ENCODE measurements at regions not wholly inside any gene's neighbourhood (a gene's known extent, or its start where the extent isn't known, plus 50 kb on each side); places are given as distances from the start of the nearest gene placed in this dataset.

GRCh38 chr18:29664278-29665036 lies 1378.1 kb downstream of the DSC3 start:
- no peak for DNase-seq (ENCODE audit: low read depth)

DNA sequence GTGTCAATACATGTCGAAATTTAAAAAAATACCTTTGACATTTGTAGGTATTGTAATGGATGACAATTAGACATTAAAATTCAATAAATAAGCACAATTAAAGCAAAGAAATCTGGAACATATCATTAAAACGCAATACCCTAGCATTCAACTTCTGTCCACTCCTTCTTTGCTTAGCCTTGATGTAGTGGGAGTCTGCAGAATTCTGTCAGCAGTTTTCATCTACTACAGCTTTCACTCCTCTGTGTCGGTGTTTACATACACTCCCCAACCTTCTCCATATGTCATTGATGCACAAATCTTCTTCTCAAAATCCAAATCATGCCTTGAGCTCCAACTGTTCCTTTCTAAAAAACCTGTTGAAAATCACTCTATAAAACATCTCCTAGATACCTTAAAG lies 1380.6 kb downstream of the DSC3 start:
- no peak for DNase-seq (ENCODE audit: low read depth)

DNA sequence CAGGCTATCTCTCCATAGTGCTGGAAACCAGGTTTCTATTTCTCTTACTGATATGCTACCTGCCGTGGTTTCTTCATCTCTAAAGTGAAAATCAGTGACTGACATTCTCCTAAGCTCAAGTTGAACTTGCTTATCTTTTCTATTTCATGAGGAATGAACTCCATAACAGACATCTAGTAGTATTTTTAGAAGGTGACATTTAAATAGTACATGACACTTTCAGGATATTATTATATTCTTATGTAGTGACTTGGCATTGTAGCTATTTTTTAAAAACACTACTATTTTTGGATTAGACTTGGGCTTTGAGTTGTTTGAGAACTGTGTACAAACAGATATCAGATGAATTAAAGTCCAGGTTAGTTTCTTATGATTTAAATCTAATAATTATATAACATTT lies 1381.8 kb downstream of the DSC3 start:
- no peak for DNase-seq (ENCODE audit: low read depth)

GRCh38 chr18:29653671-29654215 lies 1388.8 kb downstream of the DSC3 start:
- no peak for DNase-seq (ENCODE audit: low read depth)

- DNase-seq (ENCODE audit: low read depth): no peak
Measured at GRCh38 chr18:29652797-29653196, 1389.7 kb downstream of the DSC3 start.

- peak; percentile 3 for DNase-seq (ENCODE audit: low read depth)
Measured at GRCh38 chr18:29651122-29651680, 1391.3 kb downstream of the DSC3 start.

DNA sequence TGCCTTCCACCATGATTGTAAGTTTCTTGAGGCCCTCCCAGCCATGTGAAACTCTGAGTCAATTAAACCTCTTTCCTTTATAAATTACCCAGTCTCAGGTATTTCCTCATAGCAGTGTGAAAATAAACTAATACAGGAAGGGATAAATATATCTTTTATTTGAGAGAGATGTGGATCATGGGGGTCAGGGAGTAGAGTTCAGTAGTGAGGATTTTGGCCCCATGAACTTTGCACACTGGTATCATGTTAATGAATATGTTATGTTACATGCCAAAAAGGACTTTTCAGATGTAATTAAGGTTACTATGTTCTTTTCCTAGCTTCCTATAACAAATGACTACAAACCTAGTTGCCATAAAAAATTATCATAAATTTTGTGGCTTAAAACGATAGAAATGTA lies 1393.7 kb downstream of the DSC3 start:
- DNase-seq (ENCODE audit: low read depth): no peak

- no peak for DNase-seq (ENCODE audit: low read depth)
Measured at GRCh38 chr18:29647700-29648099, 1394.8 kb downstream of the DSC3 start.

- DNase-seq (ENCODE audit: low read depth): peak; percentile 32
Measured at GRCh38 chr18:29644276-29644675, 1398.3 kb downstream of the DSC3 start.

- no peak for DNase-seq (ENCODE audit: low read depth)
Measured at GRCh38 chr18:29629493-29630036, 1413.0 kb downstream of the DSC3 start.

DNA sequence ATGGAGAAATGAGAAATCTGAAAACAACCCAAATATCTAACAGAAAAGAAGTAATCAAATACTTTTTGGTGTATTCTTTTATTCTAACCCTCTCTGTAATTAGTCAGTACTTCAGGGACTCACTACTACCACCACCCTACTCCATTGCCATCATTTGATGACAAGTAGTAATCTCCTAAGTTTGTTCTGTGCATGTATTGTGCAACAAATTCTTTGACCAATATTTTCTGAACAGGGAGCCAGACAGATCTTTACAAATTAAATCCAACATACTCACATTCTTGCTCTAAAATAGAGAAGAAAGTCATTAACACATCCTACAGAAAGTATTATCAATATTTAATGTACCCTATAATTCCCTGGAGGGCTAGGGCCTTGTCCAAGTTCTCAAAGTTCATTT lies 1416.4 kb downstream of the DSC3 start:
- no peak for DNase-seq (ENCODE audit: low read depth)

GRCh38 chr18:29616867-29617266 lies 1425.7 kb downstream of the DSC3 start:
- DNase-seq (ENCODE audit: low read depth): no peak

GRCh38 chr18:29608982-29609381 lies 1432.1 kb upstream of the CDH2 start:
- no peak for DNase-seq (ENCODE audit: low read depth)

GRCh38 chr18:29605365-29605764 lies 1428.4 kb upstream of the CDH2 start:
- no peak for DNase-seq (ENCODE audit: low read depth)

DNA sequence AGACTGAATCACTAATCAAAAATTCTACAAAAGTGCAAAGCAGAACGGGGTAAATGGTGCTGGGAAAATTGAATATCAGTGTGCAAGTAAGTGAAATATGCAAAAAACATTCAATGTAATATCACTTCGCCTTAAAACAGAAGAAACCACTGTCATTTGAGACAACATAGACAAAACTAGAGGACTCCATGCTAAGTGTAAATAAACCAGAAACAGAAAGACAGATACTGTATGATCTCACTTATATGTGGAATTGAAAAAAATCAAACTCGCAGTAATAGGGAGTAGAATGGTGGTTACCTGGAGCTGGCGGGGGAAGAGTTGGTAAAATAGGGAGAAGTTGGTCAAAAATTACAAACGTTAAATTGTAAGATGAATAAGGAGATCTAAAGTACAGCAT lies 1420.0 kb upstream of the CDH2 start:
- no peak for DNase-seq (ENCODE audit: low read depth)

DNA sequence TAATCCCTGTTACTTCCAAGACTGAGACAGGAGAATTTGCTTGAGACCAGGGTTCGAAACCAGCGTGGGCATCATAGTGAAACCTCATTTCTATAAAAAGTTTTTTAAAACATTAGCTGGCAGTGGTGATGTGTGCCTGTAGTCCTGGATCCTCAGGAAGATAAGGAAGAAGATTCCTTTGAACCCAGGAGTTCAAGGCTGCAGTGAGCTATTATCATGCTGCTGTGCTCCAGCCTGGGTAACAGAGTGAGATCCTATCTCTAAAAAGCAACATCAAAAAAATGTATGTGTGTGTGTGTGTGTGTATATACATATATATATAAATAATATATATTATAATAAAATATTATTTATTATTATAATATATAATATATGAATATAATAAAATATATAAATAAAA lies 1417.6 kb upstream of the CDH2 start:
- no peak for DNase-seq (ENCODE audit: low read depth)

DNA sequence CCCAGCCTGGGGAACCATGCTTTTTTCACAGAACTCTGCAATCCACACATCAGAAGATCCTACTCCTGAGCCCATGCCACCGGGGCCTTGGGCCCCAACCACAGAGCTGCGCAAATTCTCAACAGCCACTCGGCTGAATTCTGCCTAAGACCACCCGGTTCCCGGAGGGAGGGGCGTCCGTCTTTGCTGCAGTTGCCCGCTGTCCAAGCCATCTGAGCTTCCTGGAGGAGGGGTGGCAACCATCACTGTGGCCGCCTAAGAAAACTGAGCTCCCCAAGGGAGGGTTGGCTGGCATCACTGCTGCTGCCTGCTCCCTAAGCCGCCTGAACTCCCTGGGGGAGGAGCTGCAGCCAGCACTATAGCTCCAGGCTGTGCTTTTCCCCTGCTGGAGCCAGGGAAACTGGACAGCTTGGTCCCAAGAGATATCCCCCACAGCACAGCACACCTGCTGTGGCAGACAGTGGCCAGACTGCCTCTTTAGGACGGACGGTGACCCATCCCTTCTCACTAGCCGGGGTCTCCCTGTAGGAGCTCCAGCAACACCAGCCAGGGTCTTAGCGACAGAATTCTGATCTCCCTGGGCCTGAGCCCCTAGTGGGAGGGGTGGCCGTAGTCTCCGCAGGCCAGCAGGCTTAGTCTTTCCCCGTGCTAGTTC lies 1411.6 kb upstream of the CDH2 start:
- no peak for DNase-seq (ENCODE audit: low read depth)

DNA sequence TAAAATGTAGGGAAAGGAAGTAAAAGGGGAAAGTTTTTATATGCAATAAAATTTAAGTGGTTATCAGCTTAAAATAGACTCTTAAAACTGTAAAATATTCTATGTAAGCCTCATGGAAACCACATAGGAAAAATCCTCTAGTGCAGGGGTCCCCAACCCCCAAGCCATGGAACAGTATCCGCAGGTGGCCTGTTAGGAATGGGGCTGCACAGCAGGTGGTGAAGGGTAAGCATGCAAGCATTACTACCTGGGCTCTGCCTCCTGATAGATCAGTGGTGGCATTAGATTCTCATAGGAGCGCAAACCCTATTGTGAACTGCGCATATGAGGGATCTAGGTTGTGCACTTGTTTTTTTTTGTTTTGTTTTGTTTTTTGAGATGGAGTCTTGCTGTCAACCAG lies 1409.3 kb upstream of the CDH2 start:
- no peak for DNase-seq (ENCODE audit: low read depth)

DNA sequence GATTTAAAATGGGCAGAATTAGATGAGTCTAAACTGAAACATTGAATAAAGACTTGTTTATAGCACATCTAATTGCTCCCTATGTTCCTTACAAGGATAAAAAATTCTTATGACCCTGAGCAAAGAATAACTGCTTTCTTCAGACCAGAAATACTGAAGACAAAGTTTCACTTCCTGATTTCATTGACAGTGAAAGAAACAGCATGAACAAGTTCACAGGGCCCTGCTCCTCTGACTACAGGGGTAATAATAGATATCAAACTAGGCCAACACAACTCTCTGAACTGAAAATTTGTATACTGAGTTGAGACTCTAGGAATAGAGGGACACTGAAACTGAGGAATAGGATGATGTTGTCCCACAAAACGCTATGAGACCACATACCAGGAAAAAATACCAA lies 1383.3 kb upstream of the CDH2 start:
- no peak for DNase-seq (ENCODE audit: low read depth)

DNA sequence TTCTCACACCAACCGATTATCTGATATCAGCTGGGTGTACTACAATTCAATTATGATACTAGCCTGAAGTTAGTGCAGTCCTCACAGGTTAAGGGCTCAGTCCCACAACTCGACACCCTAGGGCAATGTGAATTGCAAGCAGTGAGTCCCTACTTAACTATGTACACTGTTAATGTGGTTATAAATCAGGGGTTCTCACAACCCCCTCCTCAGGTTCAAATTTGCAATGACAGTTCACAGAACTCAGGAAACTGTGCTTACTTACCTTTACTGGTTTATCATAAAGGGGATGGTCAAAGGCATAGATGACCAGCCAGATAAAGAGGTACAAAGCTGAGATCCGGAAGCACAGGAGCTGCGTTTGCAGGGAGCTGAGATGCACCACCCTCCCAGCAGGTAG lies 1379.1 kb upstream of the CDH2 start:
- no peak for DNase-seq (ENCODE audit: low read depth)

DNA sequence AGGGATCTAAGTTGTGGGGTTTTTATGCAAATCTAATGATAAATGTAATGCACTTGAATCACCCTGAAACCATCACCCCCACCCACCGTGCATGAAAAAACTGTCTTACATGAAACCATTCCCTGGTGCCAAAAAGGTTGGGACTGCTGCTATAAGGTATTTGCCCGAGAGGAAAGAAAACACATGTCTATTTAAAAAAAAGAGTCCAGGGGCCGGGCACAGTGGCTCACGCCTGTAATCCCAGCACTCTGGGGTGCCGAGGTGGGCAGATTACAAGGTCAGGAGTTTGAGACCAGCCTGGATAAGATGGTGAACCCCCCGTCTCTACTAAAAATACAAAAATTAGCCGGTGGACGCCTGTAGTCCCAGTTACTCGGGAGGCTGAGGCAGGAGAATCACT lies 1372.8 kb upstream of the CDH2 start:
- DNase-seq (ENCODE audit: low read depth): no peak

DNA sequence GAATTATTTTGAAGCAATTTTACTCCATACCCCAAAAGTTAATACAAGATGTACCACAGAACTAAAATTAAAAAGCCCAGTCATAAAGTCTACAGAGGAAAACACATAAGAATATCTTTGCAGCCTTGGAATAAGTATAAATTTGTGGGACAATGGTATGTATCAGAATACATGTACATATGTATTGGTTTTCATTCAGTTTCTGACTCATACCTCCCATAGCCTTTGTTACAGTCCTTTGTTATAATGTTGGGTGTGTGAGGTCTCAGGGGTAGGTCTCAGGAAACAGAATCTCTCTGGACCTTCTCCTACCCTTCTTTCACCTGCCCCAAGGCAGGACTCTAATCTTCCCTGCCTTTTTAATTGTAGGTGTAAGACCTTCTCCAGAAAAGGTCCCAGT lies 1370.7 kb upstream of the CDH2 start:
- no peak for DNase-seq (ENCODE audit: low read depth)

DNA sequence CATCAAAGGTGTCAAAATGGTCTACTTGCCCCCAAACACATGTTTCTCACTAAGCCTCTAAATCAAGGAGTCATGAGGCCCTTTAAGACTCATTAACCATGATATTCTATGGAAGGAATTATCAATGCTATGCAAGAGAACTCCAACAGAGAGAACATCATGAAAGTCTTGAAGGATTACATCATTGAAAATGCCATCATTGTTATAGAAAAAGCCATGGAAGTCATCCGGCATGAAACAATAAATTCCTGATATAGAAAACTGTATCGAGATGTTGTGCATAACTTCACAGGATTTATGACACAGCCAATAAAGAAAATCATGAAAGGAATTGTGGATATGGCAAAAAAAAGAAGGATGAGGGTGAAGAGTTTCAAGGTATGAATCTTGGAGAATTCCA lies 1363.6 kb upstream of the CDH2 start:
- no peak for DNase-seq (ENCODE audit: low read depth)

Data from GM04504 (cell line).